HG02623 (cell line): ENCODE measurements at regions not wholly inside any gene's neighbourhood (a gene's known extent, or its start where the extent isn't known, plus 50 kb on each side); places are given as distances from the start of the nearest gene placed in this dataset.
"Not testable (repeated sequence)": the region's sequence is repeated elsewhere in the genome, so short reads cannot be mapped to it uniquely, and the experiment has no call there.

Source experiments
- ATAC-seq: cut with Tn5 transposase; IDR thresholded peaks from one replicate; pipeline ENCODE4 v1.9.1; 2021; ENCODE audit warnings: moderate library complexity; ENCODE audit not compliant: unreplicated experiment

- peak; percentile 93 for ATAC-seq
Observed at GRCh38 chr9:71285191-71285656, 163.8 kb upstream of the TRPM3 start.

GRCh38 chr9:71282116-71282515 lies 160.7 kb upstream of the TRPM3 start:
- not testable (repeated sequence) for ATAC-seq

GRCh38 chr9:71279151-71279739 lies 157.8 kb upstream of the TRPM3 start:
- no peak for ATAC-seq

- ATAC-seq, result no peak
Observed at GRCh38 chr9:71273613-71274012, 152.2 kb upstream of the TRPM3 start.

DNA sequence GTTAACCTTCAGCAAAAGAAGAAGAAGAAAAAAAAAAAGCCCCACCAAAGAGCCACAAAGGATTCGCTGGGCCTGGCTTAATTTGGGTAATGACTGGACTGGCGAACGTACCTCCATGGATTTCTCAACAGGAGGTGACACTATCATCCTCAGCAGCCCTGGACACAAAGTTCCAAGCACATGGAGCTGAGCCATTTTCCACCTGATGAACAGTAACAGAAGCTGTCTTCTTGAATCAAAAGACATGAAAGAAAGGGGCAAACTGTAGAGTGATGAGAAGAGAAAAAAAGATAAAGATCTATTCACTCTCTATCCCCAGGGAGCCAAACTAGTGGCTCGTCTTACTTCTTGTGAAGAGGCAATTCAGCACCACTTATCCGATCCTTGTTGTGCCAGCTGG lies 150.2 kb upstream of the TRPM3 start:
- ATAC-seq, result no peak

DNA sequence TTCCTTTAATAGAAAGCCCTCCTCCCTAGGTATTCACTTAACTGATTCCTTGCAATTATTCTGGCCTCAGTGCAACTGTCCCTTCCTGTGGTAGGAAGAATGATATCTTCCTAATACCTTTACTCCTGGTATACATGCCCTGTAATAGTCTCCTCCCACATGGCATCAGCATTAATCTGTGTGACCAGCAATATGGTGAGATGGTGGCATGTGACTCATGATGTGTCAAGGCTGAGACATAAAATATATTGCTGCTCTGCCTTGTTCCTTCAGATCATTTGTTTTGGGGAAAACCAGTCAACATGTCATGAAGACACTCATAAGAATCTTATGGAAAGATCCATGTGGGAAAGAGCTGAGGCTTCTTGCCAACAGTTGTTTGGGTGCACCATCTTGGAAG lies 149.1 kb upstream of the TRPM3 start:
- no peak for ATAC-seq

- ATAC-seq, result no peak
Observed at GRCh38 chr9:71269859-71270258, 148.4 kb upstream of the TRPM3 start.

DNA sequence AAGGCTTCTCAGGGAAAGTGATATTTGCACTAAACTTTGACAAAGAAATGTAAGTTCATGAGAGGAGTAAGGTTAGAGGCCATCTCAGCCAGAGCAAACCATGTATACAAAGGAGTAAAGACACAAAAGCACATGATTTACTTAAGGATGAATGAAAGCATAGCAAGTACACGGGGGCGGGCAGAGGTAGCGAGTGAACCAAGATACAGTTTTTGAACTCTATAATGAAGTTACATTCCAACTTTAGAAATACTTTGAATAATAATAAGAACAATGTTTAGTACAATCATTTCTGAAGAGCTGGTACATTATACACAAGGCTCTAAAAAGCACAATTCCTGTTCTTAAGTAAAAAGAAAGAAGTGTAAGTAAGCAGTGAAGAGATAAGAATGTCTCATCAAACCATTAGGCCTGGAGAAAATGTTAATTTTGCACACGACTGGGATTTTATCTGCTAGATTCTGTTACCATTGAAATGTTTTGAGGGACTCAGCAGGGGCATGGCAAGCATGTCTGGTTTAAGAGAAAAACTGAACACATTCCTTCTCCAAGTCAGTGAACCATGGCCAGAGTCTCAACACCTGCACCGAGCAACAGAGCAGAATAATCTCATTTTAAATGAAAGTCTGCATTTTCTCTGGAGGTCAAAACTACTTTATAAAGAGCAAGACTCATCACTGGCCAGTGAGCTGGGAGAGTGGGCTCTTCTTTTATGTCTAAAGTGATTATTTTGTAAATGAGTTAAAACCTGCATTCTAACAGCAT lies 147.6 kb upstream of the TRPM3 start:
- no peak for ATAC-seq

DNA sequence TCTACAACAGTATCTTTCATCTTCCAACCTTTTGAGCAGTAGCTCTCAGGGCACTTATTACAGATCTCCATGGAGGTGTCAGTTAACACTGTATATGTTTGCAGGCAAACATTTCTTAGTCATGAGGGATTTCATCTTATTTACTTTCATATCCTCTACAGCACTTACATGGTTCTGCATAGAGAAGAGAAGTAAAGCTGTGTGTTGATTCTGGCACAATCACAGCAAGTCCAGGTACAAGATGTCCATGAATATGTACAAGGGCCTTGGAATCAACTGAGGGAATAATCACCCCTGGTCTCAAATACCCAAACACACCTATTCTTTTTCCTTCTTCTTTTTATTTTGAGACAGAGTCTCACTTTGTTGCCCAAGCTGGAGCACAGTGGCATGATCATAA lies 142.0 kb upstream of the TRPM3 start:
- ATAC-seq, result no peak

GRCh38 chr9:71260419-71260818 lies 139.0 kb upstream of the TRPM3 start:
- ATAC-seq, result not testable (repeated sequence)

DNA sequence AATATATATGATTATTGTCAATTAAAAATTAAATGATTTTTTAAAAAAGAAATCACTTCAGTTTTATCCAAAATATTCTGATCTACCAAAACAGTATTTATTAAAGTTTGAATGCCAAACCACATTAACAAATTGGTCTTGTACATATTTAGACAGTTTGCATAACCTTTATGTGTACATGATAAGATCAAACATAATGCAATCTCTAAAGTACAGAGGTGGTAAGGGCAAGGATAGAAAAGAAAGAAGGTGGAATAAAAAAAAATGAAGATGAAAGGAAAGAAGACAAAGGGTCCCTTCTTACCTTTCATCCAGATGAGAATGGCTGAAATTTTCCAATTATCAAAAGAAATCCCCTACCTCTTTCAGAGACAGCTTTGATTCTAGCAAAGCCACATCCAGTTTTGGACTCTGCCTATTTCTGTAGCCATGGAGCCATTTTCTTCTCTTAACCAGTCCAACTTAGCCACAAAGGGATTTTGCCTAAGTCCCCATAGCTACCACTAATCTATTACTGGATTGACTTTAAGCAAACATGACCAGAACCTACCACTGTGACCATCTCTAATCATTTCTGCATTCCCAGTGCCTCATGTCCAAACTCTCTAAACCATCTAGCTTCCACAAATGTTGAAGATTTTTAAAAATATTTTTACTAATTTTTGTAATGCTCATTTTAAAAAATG lies 133.3 kb upstream of the TRPM3 start:
- no peak for ATAC-seq

- no peak for ATAC-seq
Observed at GRCh38 chr9:71253011-71253410, 131.6 kb upstream of the TRPM3 start.

DNA sequence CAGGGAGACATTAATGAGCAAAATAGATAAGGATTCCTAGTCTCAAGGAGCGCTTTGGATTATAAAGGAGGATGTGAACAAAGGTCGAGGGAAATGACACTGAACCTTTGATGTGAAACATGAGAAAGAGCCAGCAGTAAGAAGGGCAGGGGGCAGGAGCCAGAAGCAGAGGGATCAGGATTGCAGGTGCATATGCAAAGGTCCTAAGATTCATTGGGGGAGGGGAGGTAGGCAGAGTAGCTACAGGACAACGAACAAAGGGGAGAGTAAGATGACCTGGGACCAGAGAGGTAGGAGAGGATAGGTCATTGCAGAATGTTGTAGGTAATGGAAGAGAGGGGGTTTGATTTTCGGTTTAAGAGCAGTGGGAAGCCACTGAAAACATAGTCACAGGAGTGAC lies 129.2 kb upstream of the TRPM3 start:
- no peak for ATAC-seq

- ATAC-seq, result peak; percentile 91
Observed at GRCh38 chr9:71249729-71250317, 128.4 kb upstream of the TRPM3 start.

- no peak for ATAC-seq
Observed at GRCh38 chr9:71245651-71246050, 124.2 kb upstream of the TRPM3 start.

- no peak for ATAC-seq
Observed at GRCh38 chr9:71243951-71244350, 122.5 kb upstream of the TRPM3 start.

DNA sequence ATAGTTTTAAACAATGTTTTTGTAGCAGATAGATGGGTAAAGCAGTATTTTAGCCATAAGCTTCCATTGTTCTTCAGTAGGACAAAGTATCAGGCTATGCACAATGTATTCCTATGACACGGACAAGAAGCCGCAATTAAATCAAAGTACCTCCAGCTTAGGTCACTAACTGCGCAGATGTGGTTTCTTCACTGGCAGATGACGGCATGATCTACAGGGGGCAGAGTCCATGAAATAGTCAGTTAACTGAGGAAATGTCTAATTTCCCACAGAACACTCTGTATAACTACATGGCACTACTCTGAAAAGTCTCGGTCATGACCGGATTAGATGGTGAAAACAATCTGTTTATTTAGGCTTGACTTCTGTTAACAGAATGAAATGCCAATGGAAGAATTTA lies 120.7 kb upstream of the TRPM3 start:
- no peak for ATAC-seq

DNA sequence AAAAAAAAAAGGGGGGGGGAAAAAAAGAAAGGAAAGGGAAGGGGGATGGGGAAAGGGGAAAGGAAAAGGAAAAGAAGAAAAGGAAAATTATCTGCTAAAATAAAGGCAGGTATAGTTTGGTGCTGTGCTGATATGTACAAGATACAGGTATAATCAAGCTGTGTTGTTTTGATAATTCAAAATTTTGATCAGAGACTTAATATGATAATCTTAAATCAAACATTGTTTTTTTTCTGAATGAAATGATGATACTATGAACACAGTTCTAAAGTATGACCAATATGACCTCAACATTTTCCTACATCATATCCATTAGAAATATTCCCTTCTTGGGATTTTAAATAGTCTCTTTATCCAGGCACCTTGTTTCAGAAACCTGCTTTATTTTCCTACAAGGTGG lies 115.6 kb upstream of the TRPM3 start:
- no peak for ATAC-seq

DNA sequence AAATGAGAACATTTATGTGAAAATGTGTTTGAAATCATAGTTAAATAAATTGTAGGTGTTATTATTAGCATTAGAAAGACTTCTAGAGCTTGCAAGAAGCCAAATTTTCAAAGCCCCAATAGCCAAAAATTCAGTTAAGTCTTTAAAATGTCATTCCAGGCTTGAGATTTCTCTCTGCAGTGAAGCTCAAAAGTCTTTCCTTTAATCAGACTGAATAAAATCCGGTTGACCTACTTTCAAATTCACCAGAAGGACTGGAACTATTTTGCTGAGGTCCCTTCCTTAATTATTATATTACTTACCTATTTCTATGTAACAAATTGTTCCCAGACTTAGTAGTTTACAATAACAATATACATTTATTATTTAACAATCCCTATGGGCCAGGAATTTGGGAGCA lies 112.2 kb upstream of the TRPM3 start:
- no peak for ATAC-seq

DNA sequence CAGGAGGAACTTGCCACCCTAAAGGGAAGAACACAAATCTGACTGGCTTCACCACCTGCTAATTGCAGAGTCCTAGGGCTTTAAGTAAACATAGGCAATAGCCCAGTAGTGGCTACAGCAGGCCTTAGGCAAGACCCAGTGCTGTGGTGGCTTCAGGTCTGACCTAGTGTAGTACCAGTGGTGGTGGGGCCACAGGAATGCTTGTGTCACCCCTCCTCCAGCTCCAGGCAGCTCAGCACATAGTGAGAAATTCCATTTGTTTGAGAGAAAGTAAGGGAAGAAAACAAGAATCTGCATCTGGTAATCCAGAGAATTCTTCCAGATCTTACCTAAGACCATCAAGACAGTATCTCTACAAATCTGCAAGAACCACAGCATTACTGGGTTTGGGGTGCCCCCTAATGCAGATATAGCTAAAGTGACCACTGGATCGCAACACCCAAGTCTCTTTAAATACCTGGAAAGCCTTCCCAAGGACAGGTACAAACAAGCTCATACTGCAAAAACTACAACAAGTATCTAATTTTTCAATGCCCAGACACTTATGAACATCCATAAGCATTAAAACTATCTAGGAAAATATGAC lies 102.6 kb upstream of the TRPM3 start:
- no peak for ATAC-seq

DNA sequence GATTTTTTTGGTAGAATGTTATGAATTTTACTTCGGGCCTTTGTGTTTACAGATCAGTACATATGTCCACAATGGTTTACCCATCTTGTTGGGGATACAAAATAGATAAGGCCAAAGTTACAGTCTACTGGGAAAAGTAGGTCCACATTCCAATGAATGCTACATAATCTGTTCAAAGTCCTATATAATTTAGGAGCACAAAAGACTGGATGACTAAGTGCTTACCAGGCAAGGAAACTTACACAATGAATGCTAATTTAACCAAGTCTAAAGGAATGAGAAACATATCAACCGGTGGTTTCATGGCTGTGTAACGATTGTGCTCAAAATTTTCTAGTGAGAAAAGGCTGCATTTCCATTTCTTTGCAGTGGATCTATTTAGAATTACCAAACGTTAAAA lies 97.4 kb upstream of the TRPM3 start:
- no peak for ATAC-seq
